Type B pancreatic cell (in vitro differentiated cells): ENCODE measurements at regions not wholly inside any gene's neighbourhood (a gene's known extent, or its start where the extent isn't known, plus 50 kb on each side); places are given as distances from the start of the nearest gene placed in this dataset.

Source experiments
- DNase-seq: peaks from one replicate; pipeline ENCODE4 v3.0.0; 2021; ENCODE audit warnings: mixed read lengths; ENCODE audit not compliant: unreplicated experiment; ENCODE audit errors: extremely low spot score
- H3K27ac Mint-ChIP-seq: 2 replicates; pipeline ENCODE4 v1.8.0; 2021; ENCODE audit warnings: mild to moderate bottlenecking, mixed read lengths
- H3K27me3 Mint-ChIP-seq: 2 replicates; pipeline ENCODE4 v1.8.0; 2021; ENCODE audit warnings: mixed read lengths
- H3K36me3 Mint-ChIP-seq: 2 replicates; pipeline ENCODE4 v1.8.0; 2021; ENCODE audit warnings: mixed read lengths
- H3K4me1 Mint-ChIP-seq: one replicate; pipeline ENCODE4 v1.8.0; 2021; ENCODE audit warnings: mixed read lengths; ENCODE audit not compliant: unreplicated experiment
- H3K4me3 Mint-ChIP-seq: 2 replicates; pipeline ENCODE4 v1.8.0; 2021; ENCODE audit warnings: mild to moderate bottlenecking, mixed read lengths
- H3K9me3 Mint-ChIP-seq: 2 replicates; pipeline ENCODE4 v1.8.0; 2021; ENCODE audit warnings: mixed read lengths
- TF ChIP-seq, protein P1 (sequence below): fragments of 200-600 bp; sonication (generic); conservative IDR thresholded peaks from 2 replicates; pipeline ENCODE4 v1.5.0; 2021; ENCODE audit warnings: antibody characterized with exemption, mild to moderate bottlenecking

DNA sequence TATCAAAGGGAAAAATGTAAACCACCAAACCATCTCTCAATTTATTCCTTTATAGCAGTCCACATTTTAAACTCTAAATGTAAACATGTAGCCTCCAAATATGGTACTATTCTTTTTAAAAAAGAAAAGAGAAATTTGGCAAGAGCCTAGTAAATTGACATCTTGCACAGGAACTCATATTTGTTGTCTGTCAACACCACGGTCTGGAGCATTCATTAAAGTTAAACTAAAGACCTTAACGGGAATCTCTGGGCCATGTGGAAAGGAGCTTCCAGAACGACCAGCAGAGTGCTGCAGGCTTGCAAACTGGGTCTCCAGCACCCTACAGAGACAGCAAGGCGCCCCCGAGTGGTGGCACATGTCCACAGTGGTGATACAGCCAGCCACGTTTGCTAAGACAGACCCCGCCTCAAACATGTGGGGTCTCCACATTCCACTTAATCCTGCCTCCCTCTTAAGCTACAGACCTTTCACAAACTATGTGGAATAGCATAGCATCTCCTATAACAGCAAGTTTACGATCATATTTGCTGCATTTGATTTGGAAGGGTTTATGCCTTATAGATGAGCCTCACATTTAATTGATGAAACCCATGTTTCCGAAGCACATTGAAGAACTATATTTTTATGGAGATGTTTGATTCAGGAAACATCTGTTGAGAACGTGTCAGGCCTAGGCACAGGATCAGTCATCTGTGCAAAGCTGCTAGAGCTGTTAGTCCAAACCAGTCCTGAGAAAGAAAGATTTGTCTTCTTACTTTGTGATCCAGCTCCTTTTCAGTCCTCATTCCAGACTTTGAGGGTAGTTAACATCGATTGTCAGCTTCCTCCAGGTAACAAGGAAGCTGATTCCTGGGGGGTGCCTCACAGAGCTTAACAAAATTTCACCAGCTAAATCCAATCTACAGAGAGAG lies 96.4 kb upstream of the BACE2 start:
- Mint-ChIP-seq H3K27ac (no peak overlapping the region), H3K36me3 (no peaks in the 10 kb centered on the region), H3K4me3 (no peak overlapping the region), H3K4me1 (peaks cover 13% of the 10 kb centered on the region), H3K9me3 (no peaks in the 10 kb centered on the region), H3K27me3 (peaks cover 22% of the 10 kb centered on the region)
- no peak for DNase-seq
- TF ChIP-seq, protein P1, sequence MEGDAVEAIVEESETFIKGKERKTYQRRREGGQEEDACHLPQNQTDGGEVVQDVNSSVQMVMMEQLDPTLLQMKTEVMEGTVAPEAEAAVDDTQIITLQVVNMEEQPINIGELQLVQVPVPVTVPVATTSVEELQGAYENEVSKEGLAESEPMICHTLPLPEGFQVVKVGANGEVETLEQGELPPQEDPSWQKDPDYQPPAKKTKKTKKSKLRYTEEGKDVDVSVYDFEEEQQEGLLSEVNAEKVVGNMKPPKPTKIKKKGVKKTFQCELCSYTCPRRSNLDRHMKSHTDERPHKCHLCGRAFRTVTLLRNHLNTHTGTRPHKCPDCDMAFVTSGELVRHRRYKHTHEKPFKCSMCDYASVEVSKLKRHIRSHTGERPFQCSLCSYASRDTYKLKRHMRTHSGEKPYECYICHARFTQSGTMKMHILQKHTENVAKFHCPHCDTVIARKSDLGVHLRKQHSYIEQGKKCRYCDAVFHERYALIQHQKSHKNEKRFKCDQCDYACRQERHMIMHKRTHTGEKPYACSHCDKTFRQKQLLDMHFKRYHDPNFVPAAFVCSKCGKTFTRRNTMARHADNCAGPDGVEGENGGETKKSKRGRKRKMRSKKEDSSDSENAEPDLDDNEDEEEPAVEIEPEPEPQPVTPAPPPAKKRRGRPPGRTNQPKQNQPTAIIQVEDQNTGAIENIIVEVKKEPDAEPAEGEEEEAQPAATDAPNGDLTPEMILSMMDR, result peak; percentile 35

DNA sequence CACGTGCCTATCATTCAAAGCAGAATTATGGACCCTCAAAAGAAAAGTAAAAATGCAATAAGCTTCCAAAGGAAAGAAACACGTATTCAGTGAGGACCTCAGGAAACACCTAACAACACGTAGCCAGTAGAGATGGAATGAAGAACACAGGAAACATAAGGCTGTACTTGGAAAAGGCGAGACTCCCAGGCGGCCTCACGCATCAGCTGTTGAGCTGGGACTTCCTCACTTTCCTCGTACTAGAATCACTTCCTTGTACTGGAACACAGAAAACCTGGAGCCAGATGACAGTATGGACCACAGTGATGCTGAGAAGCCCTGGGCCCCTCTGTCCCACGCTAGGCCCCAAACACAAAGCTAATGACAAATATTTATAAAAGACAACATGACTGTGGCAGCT lies 94.4 kb upstream of the BACE2 start:
- Mint-ChIP-seq H3K9me3 (no peaks in the 10 kb centered on the region), H3K27ac (no peak overlapping the region), H3K4me1 (peaks cover 7% of the 10 kb centered on the region), H3K4me3 (no peak overlapping the region), H3K36me3 (no peaks in the 10 kb centered on the region), H3K27me3 (peaks cover 10% of the 10 kb centered on the region)
- TF ChIP-seq, protein P1, result no peak
- no peak for DNase-seq

- no peak for DNase-seq
- Mint-ChIP-seq H3K4me1 (no peaks in the 10 kb centered on the region), H3K4me3 (no peak overlapping the region), H3K27me3 (peaks cover 4% of the 10 kb centered on the region), H3K27ac (no peak overlapping the region), H3K36me3 (no peaks in the 10 kb centered on the region), H3K9me3 (no peaks in the 10 kb centered on the region)
- TF ChIP-seq, protein P1, result no peak
These were observed 93.4 kb upstream of the BACE2 start for GRCh38 chr21:41074396-41075184.

- Mint-ChIP-seq H3K27ac (no peak overlapping the region), H3K36me3 (no peaks in the 10 kb centered on the region)
These were observed 92.3 kb upstream of the BACE2 start for GRCh38 chr21:41075656-41076055.

DNA sequence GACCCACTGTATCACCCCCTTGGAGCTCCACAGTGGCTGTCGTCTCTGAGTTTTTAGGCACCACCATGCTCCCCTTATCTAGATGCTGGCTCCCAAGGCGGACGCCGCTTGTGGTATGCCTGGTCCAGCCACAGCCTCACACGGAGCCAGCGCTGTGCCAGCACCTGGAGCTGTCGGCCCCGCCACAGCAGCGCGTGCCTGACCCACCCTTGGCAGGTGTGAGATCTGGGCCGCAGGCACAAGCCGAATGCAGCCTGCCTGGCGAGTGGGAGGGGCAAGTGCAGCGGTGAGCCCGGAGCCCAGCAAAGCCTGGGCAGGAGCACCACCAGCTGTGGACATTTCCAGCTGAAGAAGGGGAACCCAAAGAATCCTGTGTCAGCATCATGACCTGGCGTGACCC lies 91.9 kb upstream of the BACE2 start:
- no peaks in the 10 kb centered on the region for H3K4me1 Mint-ChIP-seq
- no peak overlapping the region for H3K27ac Mint-ChIP-seq
- H3K9me3 Mint-ChIP-seq, result no peaks in the 10 kb centered on the region
- DNase-seq, result no peak
- H3K36me3 Mint-ChIP-seq, result no peaks in the 10 kb centered on the region
- H3K4me3 Mint-ChIP-seq, result no peak overlapping the region
- H3K27me3 Mint-ChIP-seq, result peaks cover 4% of the 10 kb centered on the region
- TF ChIP-seq, protein P1, result no peak

More at GRCh38 chr21:41075656-41076055, 92.3 kb upstream of the BACE2 start:
- TF ChIP-seq, protein P1, result no peak
- Mint-ChIP-seq H3K4me1 (no peaks in the 10 kb centered on the region), H3K27me3 (peaks cover 5% of the 10 kb centered on the region), H3K4me3 (no peak overlapping the region), H3K9me3 (no peaks in the 10 kb centered on the region)
- no peak for DNase-seq
